H1 (cell line): ENCODE measurements at regions not wholly inside any gene's neighbourhood (a gene's known extent, or its start where the extent isn't known, plus 50 kb on each side); places are given as distances from the start of the nearest gene placed in this dataset.

ENCODE experiments used
- CTCF ChIA-PET: fragments of 300-600 bp; sonication (Branson Sonifier 250); formaldehyde crosslinking; loops from one replicate; lab custom pipeline; 2021; ENCODE audit not compliant: partially characterized antibody; lab: Charles Lee
- POLR2A ChIA-PET: fragments of 300-600 bp; sonication (Branson Sonifier 250); formaldehyde crosslinking; loops from one replicate; lab custom pipeline; 2021; ENCODE audit warnings: inconsistent platforms; ENCODE audit not compliant: partially characterized antibody; lab: Charles Lee
- DNase-seq, 2 experiments: peaks; one replicate each; pipeline versions ENCODE4 v3.0.0 to v3.0.0-alpha.2; 2010 to 2022; ENCODE audit warnings: low spot score in 2 of 2, low read depth in 1 of 2, mixed read lengths in 1 of 2
- FAIRE-seq: peaks from 2 replicates; lab custom pipeline; 2011; peaks lifted over from hg19 to GRCh38; lab: Jason Lieb, UNC
- H2AFZ ChIP-seq: 2 replicates; pipeline ENCODE4 v1.8.1; 2012; ENCODE audit warnings: low read length, inconsistent platforms
- H2AK5ac ChIP-seq: 2 replicates; pipeline ENCODE4 v1.6.1; 2013; ENCODE audit warnings: low read depth, low read length
- H2BK120ac ChIP-seq: replicated peaks from 2 replicates; pipeline ENCODE3; 2013; ENCODE audit warnings: low read depth, low read length, inconsistent platforms
- H2BK12ac ChIP-seq: 2 replicates; pipeline ENCODE4 v1.6.1; 2013; ENCODE audit warnings: low read depth, low read length
- H2BK15ac ChIP-seq: 2 replicates; pipeline ENCODE4 v1.6.1; 2013; ENCODE audit warnings: low read length
- H2BK20ac ChIP-seq: 2 replicates; pipeline ENCODE4 v1.6.1; 2013; ENCODE audit warnings: low read length
- H2BK5ac ChIP-seq: 2 replicates; pipeline ENCODE4 v1.6.1; 2013; ENCODE audit warnings: low read depth, low read length
- H3K14ac ChIP-seq: 2 replicates; pipeline ENCODE4 v1.6.1; 2013; ENCODE audit warnings: inconsistent platforms; ENCODE audit not compliant: insufficient read length
- H3K18ac ChIP-seq: 2 replicates; pipeline ENCODE4 v1.6.1; 2013; ENCODE audit warnings: low read length; ENCODE audit errors: extremely low read depth
- H3K23ac ChIP-seq: 2 replicates; pipeline ENCODE4 v1.6.1; 2013; ENCODE audit warnings: inconsistent platforms; ENCODE audit not compliant: insufficient read length
- H3K23me2 ChIP-seq: 2 replicates; pipeline ENCODE4 v1.6.1; 2013; ENCODE audit warnings: low read depth, low read length
- H3K27ac ChIP-seq: 2 replicates; pipeline ENCODE4 v1.6.1; 2011; ENCODE audit warnings: low read depth, low read length, inconsistent platforms
- H3K27me3 ChIP-seq, 4 experiments: replicated peaks in 1 of 4; 1 replicate in 1 of 4; 2 replicates in 3 of 4; pipeline versions ENCODE4 v1.6.1 to v1.8.1; 2011 to 2013; ENCODE audit warnings: low read length in 3 of 4, mild to moderate bottlenecking in 3 of 4, inconsistent platforms in 2 of 4, mixed read lengths in 2 of 4, moderate library complexity in 1 of 4; ENCODE audit not compliant: control insufficient read depth in 3 of 4, insufficient read depth in 3 of 4; ENCODE audit errors: extremely low read depth in 1 of 4
- H3K36me3 ChIP-seq, 4 experiments: 2 replicates each; pipeline versions ENCODE4 v1.6.1 to v1.8.1; 2011 to 2013; ENCODE audit warnings: mild to moderate bottlenecking in 4 of 4, low read length in 3 of 4, moderate library complexity in 2 of 4, control low read depth in 1 of 4, inconsistent platforms in 1 of 4; ENCODE audit not compliant: insufficient read depth in 4 of 4, control insufficient read depth in 2 of 4
- H3K4ac ChIP-seq: replicated peaks from 2 replicates; pipeline ENCODE3; 2013; ENCODE audit warnings: low read length, low read depth, mixed read lengths, inconsistent platforms; ENCODE audit not compliant: insufficient read length
- H3K4me1 ChIP-seq, 4 experiments: replicated peaks in 1 of 4; 1 replicate in 1 of 4; 2 replicates in 3 of 4; pipeline versions ENCODE4 v1.6.1 to v1.8.1; 2011 to 2013; ENCODE audit warnings: low read length in 3 of 4, inconsistent platforms in 2 of 4, mixed read lengths in 1 of 4; ENCODE audit not compliant: insufficient read depth in 4 of 4, control insufficient read depth in 3 of 4
- H3K4me2 ChIP-seq, 2 experiments: 2 replicates each; pipeline versions ENCODE4 v1.6.1 to v1.8.1; 2011 to 2013; ENCODE audit warnings: low read depth in 2 of 2, low read length in 2 of 2, control low read depth in 1 of 2, inconsistent platforms in 1 of 2, mild to moderate bottlenecking in 1 of 2; ENCODE audit not compliant: insufficient read depth in 1 of 2
- H3K4me3 ChIP-seq, 4 experiments: fragments of 200-600, 300-600 bp in 1 of 4; sonication (generic), shearing (Covaris generic), sonication (Bioruptor Twin) in 1 of 4; 2 replicates each; pipeline versions ENCODE4 v1.5.1 to v1.8.1; 2011 to 2016; ENCODE audit warnings: low read length in 4 of 4, low read depth in 3 of 4, control low read depth in 2 of 4, inconsistent platforms in 2 of 4, mild to moderate bottlenecking in 2 of 4, mixed read lengths in 1 of 4, moderate library complexity in 1 of 4; ENCODE audit not compliant: insufficient read depth in 2 of 4; ENCODE audit errors: extremely low read depth in 1 of 4
- H3K56ac ChIP-seq: replicated peaks from 2 replicates; pipeline ENCODE3; 2013; ENCODE audit warnings: low read depth, mild to moderate bottlenecking, mixed read lengths, low read length, inconsistent platforms; ENCODE audit not compliant: insufficient read length
- H3K79me1 ChIP-seq: 2 replicates; pipeline ENCODE4 v1.6.1; 2013; ENCODE audit warnings: low read depth, low read length, control low read depth
- H3K79me2 ChIP-seq, 2 experiments: 2 replicates each; pipeline versions ENCODE4 v1.6.1 to v1.8.1; 2012 to 2013; ENCODE audit warnings: low read length in 2 of 2, mild to moderate bottlenecking in 2 of 2, inconsistent platforms in 1 of 2; ENCODE audit not compliant: insufficient read depth in 2 of 2, control insufficient read depth in 1 of 2
- H3K9ac ChIP-seq, 4 experiments: replicated peaks in 1 of 4; 1 replicate in 1 of 4; 2 replicates in 3 of 4; pipeline versions ENCODE4 v1.6.1 to v1.8.1; 2011 to 2013; ENCODE audit warnings: low read depth in 3 of 4, low read length in 3 of 4, control low read depth in 2 of 4, mild to moderate bottlenecking in 2 of 4, moderate library complexity in 2 of 4, inconsistent platforms in 1 of 4; ENCODE audit errors: extremely low read depth in 1 of 4
- H3K9me3 ChIP-seq, 2 experiments: 2 replicates each; pipeline versions ENCODE4 v1.6.1 to v1.8.1; 2012 to 2013; ENCODE audit warnings: mild to moderate bottlenecking in 2 of 2, moderate library complexity in 2 of 2, control low read depth in 1 of 2, inconsistent platforms in 1 of 2, low read depth in 1 of 2, low read length in 1 of 2, mixed read lengths in 1 of 2; ENCODE audit not compliant: insufficient read depth in 2 of 2
- H4K20me1 ChIP-seq, 2 experiments: replicated peaks in 1 of 2; 2 replicates each; pipeline versions ENCODE3 to v1.8.1; 2011 to 2013; ENCODE audit warnings: inconsistent platforms in 2 of 2, low read length in 2 of 2, mild to moderate bottlenecking in 1 of 2; ENCODE audit not compliant: insufficient read depth in 2 of 2, control insufficient read depth in 1 of 2
- H4K5ac ChIP-seq: 2 replicates; pipeline ENCODE4 v1.6.1; 2013; ENCODE audit warnings: low read length, low read depth, mixed read lengths, inconsistent platforms; ENCODE audit not compliant: insufficient read length
- H4K8ac ChIP-seq: 2 replicates; pipeline ENCODE4 v1.8.0; 2013; ENCODE audit warnings: mild to moderate bottlenecking, moderate library complexity, low read length, inconsistent platforms; ENCODE audit not compliant: insufficient read depth; ENCODE audit errors: extremely low read depth
- H4K91ac ChIP-seq: replicated peaks from 2 replicates; pipeline ENCODE3; 2013; ENCODE audit warnings: low read length, mixed read lengths, inconsistent platforms; ENCODE audit not compliant: insufficient read length
- CEBPB ChIP-seq: IDR thresholded peaks from 2 replicates; pipeline ENCODE4 v1.6.1; 2012; ENCODE audit warnings: low read depth, low read length
- FOSL1 ChIP-seq: IDR thresholded peaks from 2 replicates; pipeline ENCODE4 v1.6.1; 2011; ENCODE audit warnings: mild to moderate bottlenecking, low read depth, low read length, moderate library complexity; ENCODE audit not compliant: insufficient read depth
- POLR2A ChIP-seq, 2 experiments: IDR thresholded peaks; 1 replicate in 1 of 2; 2 replicates in 1 of 2; pipeline ENCODE4 v1.6.1; 2011; ENCODE audit warnings: low read depth in 2 of 2, low read length in 2 of 2, mild to moderate bottlenecking in 2 of 2; ENCODE audit errors: control extremely low read depth in 1 of 2
- TCF12 ChIP-seq: IDR thresholded peaks from 2 replicates; pipeline ENCODE4 v1.6.1; 2011; ENCODE audit warnings: low read depth, mild to moderate bottlenecking, low read length
- ZNF274 ChIP-seq: IDR thresholded peaks from 2 replicates; pipeline ENCODE4 v1.7.0; 2012; ENCODE audit warnings: low read length, borderline replicate concordance; ENCODE audit errors: extremely low read depth
- WGBS, 2 experiments: shearing (Covaris generic) in 1 of 2; methylation state at CpG; one replicate each; pipeline versions ENCODE4 v1.1.6 to v1.1.7; 2013 to 2015; ENCODE audit warnings: low lambda C conversion rate in 2 of 2, mixed read lengths in 2 of 2, inconsistent platforms in 1 of 2, low coverage in 1 of 2, missing lambda C conversion rate in 1 of 2; ENCODE audit not compliant: insufficient replicate concordance in 2 of 2, insufficient coverage in 1 of 2, insufficient read length in 1 of 2; ENCODE audit errors: extremely low coverage in 1 of 2, missing lambda C conversion rate in 1 of 2; 5-methylcytosine and 5-hydroxymethylcytosine counted together

DNA sequence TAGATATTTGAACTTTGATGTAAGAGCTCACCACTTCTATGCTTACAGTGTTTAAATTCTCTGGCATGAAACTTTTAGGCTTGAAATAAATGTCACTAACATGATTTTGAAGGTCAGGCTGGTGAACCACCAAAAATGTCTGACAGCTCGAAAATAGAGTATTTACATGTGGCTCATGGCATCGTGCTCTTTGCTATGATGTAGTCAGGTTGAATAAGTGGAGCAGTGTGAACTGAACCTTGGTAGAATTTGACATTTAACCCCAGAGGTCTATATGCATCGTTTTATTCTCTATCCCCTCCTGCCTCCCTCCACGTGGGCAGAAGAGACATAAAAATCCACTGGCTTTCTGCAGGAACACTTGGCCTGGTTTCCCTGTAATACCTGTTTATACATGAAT, 369.7 kb upstream of the ATP2B1 start:
- H3K4ac ChIP-seq = no peak overlapping the region
- no peak overlapping the region for H2AK5ac ChIP-seq
- no peak overlapping the region for H2BK120ac ChIP-seq
- H3K23ac ChIP-seq = no peak overlapping the region
- WGBS, 2 experiments = 92% methylated on average over 4 of the region's 4 CpGs; no CpG with 5 or more reads in 1 of the 2 experiments
- H3K23me2 ChIP-seq = no peaks in the 10 kb centered on the region; the same call in 1 of the 2 replicates
- H3K14ac ChIP-seq = peak overlapping the region; percentile 61
- H3K79me2 ChIP-seq = no peaks in the 10 kb centered on the region
- H3K79me1 ChIP-seq = no peaks in the 10 kb centered on the region
- no peak overlapping the region for H2BK12ac ChIP-seq
- H3K27me3 ChIP-seq = no peaks in the 10 kb centered on the region; a peak in 1 of 7 replicates
- H2BK15ac ChIP-seq = no peak overlapping the region
- no peak for TF ChIP-seq POLR2A (IDR thresholded peaks at IDR 0.05; ENCODE audit: control extremely low read depth in 1 of 2, low read depth in 2 of 2, low read length in 2 of 2)
- no peak for TF ChIP-seq FOSL1
- TF ChIP-seq ZNF274 = no peak
- TF ChIP-seq TCF12 = no peak
- TF ChIP-seq CEBPB = no peak
- H3K36me3 ChIP-seq = no peaks in the 10 kb centered on the region
- no peak overlapping the region for H4K91ac ChIP-seq
- no peaks in the 10 kb centered on the region for H3K9me3 ChIP-seq
- H4K5ac ChIP-seq = no peak overlapping the region
- H2BK5ac ChIP-seq = no peak overlapping the region
- ChIA-PET POLR2A (no interaction called here), CTCF (interaction anchor here (0.9 kb wide), 1 partner anchor 24 kb away, joined by 3 read pairs; no protein-coding TSS in a partner anchor)
- H3K4me2 ChIP-seq = no peak overlapping the region
- DNase-seq (no peak), FAIRE-seq (no peak)
- no peak overlapping the region for H3K4me3 ChIP-seq
- no peaks in the 10 kb centered on the region for H3K4me1 ChIP-seq
- H2AFZ ChIP-seq = no peak overlapping the region; the same call in 1 of the 2 replicates
- H4K8ac ChIP-seq = no peak overlapping the region
- H3K27ac ChIP-seq = no peak overlapping the region
- H3K18ac ChIP-seq = no peak overlapping the region
- no peak overlapping the region for H3K56ac ChIP-seq
- H2BK20ac ChIP-seq = no peak overlapping the region
- H3K9ac ChIP-seq = no peak overlapping the region
- no peaks in the 10 kb centered on the region for H4K20me1 ChIP-seq
